H54 (cell line): ENCODE measurements at regions not wholly inside any gene's neighbourhood (a gene's known extent, or its start where the extent isn't known, plus 50 kb on each side); places are given as distances from the start of the nearest gene placed in this dataset.
A peak's percentile ranks its signal among the peaks of the same experiment; 100 is the strongest.
"Not testable (repeated sequence)": the region's sequence is repeated elsewhere in the genome, so short reads cannot be mapped to it uniquely, and the experiment has no call there.

ENCODE experiments used
- DNase-seq: peaks from one replicate; pipeline ENCODE4 v3.0.0; 2011; ENCODE audit warnings: low spot score, mixed read lengths; ENCODE audit not compliant: insufficient read length
- FAIRE-seq: peaks from 3 replicates; lab custom pipeline; 2011; peaks lifted over from hg19 to GRCh38; lab: Jason Lieb, UNC
- POLR2A ChIP-seq: IDR thresholded peaks from 2 replicates; pipeline ENCODE4 v1.6.1; 2011; ENCODE audit warnings: low read depth, mild to moderate bottlenecking, low read length

DNA sequence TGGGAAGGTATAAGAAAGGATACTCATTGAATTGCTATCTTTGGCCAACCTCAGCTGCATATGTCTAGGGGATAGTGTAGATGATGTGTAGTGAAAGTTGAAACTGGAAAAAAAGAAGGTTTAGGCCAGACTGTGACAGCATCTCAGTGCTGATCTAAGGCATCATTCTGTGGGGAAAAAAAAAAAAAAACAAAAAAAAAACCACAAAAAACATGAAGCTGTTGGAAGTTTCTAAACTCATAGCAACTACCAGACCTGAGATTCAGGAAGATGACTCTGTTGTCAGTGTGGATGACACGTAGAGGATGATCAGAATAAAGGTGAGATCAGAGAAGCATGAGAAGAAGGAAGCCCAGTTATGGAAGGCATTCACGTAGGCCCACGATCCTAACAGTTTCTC is 100.8 kb upstream of the CNKSR3 start:
- DNase-seq (no peak), FAIRE-seq (no peak)
- TF ChIP-seq POLR2A = no peak

DNA sequence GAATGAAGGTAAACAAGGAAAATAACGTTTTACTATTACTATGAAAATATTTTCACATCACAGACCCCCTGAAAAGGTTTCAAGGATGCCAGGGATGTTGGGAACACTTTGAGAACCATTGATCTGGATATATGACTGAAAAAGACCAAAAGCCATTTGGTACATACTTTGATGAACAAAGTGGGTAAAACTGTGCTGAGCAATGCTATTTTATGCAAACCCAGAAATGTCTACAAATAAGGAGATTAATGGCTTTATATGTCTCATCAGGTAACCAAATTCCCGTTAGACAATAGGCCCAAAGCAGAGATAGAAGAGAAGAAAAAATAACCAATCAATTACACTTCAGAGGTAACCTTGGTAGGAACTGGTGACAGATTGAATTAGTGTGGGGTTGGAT is 101.4 kb upstream of the CNKSR3 start:
- FAIRE-seq = no peak
- no peak for TF ChIP-seq POLR2A

DNA sequence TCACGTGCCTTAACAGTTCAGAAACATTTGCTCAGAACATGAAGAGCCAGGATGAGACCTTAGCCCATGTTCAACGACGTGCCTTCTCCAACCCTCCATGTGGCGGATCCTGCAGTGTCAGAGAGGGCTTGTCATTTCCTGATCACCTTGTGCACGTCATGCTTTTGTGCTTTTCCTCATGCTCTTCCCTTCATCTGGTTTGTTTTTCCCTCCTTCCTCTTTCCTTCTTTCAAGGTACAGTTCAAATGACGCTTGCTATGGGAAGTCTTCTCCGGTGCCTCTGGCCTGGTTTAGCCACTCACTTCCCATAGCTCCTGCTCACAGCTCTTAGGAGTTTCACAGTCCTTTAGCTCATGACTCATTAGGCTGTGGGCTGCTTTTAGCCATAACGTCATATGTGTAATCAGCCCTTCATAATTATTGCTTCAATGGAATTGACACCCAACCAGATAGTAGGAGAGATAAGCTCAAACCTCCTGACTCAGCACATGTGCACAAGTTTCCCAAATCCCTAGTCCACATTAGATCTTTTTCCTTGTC is 102.7 kb upstream of the CNKSR3 start:
- DNase-seq (peak; percentile 15), FAIRE-seq (no peak)
- TF ChIP-seq POLR2A = no peak

More for the DNA sequence above, 101.4 kb upstream of the CNKSR3 start:
- no peak for DNase-seq

DNA sequence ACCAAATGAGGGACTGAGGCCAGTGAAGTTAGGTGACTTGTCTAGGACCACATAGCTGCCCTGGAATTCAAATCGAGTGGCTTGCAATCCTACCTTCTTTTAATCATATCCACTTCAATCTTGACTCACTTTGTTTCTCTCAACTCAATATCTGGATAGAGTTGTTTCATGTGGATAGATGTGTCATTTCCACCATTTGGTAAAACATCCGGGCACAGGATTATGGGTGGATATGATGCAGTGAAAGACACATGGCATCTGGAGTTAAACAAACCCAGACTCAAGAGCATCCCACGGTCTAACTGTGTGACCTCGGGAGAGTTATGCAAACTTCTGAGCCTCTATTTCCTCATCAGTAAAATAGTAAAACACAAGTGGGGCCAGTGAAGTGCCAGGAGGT is 103.6 kb upstream of the CNKSR3 start:
- TF ChIP-seq POLR2A = no peak
- DNase-seq (no peak), FAIRE-seq (no peak)

DNA sequence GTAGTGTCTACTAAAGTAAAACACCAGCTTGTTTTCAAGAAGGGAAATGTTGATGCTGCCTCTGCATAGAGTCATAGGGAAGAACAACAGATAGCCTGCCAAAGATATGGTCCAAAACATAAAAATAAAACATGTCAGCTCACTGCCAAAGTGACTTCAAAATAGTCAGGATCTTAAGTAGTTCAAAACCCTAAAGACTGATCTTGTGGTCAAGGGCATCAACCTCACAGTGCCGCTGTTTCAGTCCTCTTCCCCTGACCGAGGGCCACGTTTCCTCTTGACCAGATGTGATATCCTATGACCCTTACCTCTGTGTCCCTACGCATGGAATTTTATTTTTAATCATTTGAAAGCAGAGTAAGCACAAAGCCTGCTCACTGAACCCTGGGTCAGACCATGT is 104.2 kb upstream of the CNKSR3 start:
- DNase-seq = no peak
- TF ChIP-seq POLR2A = no peak
- FAIRE-seq = no peak

DNA sequence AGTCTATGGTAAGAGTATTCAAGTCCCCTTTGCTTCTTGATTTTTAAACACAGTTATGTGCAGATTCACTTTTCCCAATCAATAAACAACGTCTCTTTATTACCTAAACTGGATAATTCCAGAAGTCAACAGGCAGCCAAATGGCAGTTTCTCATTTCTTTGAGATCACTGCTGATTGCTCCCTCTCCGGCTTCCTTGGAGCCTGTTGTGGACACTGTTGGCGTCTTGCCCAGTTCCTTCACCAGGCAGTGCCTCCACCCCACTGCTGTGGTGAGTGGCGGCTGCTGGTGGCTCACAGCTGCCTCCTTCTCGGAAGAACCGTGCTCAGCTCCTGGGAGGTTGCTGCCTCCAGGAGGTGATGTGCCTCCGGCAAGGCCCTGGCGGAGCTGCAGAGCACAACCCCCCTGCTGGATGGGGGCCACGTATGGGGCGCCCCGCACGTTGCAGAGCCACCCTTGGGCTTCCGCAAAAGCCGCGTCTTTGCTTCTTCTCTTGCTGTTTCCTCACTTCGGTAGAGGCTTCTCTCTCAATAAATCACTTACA is 105.1 kb upstream of the CNKSR3 start:
- peak; percentile 62 for DNase-seq
- no peak for TF ChIP-seq POLR2A
- peak; percentile 80 for FAIRE-seq

DNA sequence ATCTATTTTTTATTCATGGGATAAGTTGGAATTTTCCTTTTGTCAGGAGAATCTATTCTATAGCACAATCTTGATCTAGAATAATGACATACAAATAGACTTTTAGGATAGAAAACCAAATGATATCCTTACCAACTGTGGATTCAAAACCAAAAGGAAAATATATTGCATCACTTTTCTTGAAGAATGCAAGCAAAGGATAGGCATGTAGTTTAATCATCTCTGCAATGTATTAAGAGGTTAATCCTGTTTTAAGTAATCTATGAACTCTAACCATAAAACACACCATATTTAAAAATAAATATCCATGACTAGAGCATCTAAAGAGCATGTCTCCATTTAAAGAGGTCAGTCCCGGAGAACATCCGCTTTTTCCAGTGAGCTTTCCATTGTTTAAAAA is 106.7 kb upstream of the CNKSR3 start:
- DNase-seq (no peak), FAIRE-seq (no peak)
- no peak for TF ChIP-seq POLR2A

DNA sequence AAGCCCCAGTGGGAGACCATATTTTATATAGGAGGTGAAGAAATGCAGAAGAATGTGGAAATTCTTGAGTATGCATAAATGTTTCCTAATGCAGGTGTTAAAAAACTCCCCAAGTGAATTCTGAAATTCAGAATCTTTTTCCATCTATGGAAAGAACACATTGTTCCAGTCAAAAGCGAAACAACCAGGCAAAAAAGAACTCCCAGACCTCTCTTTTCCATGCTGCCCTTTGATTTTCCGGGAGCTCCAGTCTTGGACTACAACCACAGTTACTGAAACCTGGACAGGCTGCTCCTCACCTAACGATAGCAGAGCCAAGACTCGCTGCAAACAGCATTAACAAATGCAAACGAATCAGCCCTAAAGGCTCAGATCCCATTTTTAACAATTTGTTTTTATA is 108.7 kb upstream of the CNKSR3 start:
- no peak for DNase-seq
- FAIRE-seq = no peak
- TF ChIP-seq POLR2A = no peak

DNA sequence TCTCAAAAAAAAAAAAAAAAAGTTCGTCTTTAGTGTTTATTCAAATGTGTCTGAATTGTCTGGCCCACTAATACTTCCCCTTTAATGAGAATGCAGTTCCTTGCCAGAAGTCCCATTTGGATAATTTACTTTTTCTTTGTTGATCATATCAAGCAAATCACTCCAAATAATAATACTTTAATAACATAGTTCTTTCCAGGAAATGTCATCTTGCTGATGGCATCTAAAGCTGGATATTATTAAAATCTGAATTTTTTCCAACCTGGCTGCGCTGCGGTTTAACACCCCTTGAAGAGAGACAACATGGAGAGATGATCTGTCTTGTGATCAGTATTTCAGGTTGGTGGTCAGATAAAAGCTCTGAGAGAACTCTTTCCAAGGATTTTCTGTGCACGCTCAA is 111.2 kb upstream of the CNKSR3 start:
- FAIRE-seq (no peak), DNase-seq (no peak)
- TF ChIP-seq POLR2A = no peak

DNA sequence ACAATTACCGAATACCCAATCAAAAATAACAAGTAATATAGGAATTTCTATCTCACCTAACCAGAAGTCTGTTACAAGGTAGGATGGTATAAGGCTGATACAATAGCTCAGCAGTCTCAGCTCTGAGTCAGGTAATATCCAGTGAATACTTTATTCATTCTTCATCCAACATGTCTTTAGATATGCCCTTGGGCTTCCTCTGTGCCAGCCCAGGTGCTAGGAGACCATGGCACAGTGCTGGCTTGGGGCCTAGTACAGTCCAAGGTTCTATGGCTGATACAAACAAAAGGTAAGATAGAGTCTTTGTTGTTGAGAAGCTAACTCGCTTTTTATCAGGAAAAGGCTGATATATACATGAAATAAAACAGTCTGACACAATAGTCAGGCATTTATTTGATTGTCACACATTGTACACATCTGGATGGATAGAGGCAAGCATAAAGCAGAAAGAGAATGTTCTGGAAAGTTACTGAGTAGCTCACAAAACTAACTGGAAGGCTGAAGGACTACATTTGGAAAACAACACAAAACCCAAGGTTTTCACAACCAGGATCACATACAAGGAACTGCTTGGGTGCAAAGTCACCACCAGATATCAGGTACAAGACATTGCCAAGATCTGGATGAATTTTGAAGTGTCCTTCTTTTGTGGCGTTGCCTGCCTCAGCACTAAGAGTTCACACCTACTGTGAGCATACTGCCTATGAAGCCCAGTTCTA is 110.4 kb upstream of the SCAF8 start:
- DNase-seq = no peak
- FAIRE-seq = no peak
- no peak for TF ChIP-seq POLR2A

DNA sequence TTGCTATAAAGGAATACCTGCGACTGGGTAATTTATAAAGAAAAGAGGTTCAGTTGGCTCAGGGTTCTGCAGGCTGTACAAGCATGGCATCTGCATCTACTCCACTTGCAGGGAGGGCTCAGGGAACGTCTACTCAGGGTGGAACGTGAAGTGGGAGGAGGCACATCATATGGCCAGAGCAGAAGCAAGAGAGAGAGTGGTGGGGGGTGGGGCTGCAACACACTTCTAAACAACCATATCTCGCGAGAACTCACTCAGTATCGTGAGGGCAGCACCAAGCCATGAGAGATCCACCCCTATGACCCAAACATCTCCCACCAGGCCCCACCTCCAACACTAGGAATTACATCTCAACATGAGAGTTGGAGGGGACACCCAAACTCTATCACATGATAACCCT is 109.8 kb upstream of the SCAF8 start:
- FAIRE-seq (no peak), DNase-seq (no peak)
- TF ChIP-seq POLR2A = no peak

DNA sequence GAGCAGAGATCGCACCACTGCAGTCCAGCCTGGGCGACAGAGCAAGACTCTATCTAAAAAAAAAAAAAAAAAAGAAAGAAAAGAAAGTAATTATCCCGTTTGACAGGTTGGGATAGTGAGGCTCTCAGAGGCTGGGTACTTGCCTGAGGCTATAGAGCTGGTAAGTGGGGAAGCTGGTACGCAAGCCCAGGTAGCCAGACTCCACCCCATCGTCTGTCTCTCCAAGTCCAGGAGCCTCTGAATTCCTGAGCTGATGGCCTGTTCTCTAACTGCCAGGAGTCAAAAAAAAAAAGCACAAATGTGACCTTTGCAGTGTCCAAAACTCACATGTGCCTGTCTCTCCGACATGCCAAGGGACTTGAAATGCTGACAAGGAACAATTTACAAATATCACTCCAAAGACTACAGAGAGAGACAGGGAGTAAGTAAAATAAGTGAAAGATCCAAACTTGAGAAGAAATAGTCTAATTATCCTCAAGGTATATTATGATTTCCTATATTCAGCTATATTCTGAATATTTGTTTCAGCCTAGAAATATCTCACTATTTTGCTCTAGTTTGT is 109.1 kb upstream of the SCAF8 start:
- no peak for FAIRE-seq
- no peak for TF ChIP-seq POLR2A
- DNase-seq = no peak

DNA sequence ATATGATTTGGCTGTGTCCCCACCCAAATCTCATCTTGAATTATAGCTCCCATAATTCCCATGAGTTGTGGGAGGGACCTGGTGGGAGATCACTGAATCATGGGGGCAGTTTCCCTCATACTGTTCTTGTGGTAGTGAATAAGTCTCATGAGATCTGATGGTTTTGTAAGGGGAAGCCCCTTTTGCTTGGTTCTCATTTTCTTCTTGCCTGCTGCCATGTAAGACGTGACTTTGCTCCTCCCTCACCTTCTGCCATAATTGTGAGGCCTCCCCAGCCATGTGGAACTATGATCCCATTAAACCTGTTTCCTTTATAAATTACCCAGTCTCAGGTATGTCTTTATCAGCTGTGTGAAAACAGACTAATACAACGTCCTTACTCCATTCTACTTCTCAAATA is 108.5 kb upstream of the SCAF8 start:
- FAIRE-seq, DNase-seq: not testable (repeated sequence)

DNA sequence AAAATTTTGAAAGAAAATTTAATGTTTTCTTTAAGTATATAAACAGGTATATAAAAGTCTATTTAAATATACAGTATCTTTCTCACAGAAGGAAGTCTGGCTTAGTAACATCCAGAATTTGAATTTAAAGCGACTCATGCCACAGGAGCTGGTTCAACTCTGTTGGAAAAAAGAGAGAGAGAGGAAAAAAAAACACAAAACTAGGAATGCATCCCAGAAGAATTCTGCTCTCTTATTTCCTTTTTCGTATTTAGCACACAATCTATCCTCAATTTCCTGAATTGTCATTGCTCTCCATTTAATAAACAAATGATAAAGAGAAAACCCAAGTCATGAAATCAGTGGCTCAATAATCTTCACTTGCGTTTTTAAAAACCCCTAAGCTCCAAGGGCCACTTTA is 107.5 kb upstream of the SCAF8 start:
- FAIRE-seq (no peak), DNase-seq (no peak)
- no peak for TF ChIP-seq POLR2A

DNA sequence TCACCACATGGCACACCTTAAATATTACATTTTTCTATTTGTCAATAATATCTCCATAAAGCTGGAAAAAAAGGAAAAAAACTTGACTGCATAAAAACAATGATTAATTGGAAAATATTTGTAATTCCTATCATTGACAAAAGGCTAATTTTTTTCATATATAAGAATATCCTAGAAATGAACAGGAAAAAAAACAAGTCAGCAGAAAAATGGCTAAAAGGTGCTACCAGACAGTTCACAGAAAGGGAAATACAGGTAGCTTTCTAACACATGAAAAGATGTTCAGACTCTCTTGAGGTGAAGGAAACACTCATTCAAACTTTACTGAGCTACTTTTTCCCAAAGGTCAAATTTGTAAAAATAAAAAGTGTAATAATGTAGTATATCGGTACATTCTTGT is 104.1 kb upstream of the SCAF8 start:
- FAIRE-seq (no peak), DNase-seq (no peak)
- TF ChIP-seq POLR2A = no peak
